HG03342 (cell line): ENCODE measurements at regions not wholly inside any gene's neighbourhood (a gene's known extent, or its start where the extent isn't known, plus 50 kb on each side); places are given as distances from the start of the nearest gene placed in this dataset.
"Not testable (repeated sequence)": the region's sequence is repeated elsewhere in the genome, so short reads cannot be mapped to it uniquely, and the experiment has no call there.

Experiments
- ATAC-seq: cut with Tn5 transposase; IDR thresholded peaks from one replicate; pipeline ENCODE4 v1.9.1; 2021; ENCODE audit warnings: mild to moderate bottlenecking, moderate library complexity; ENCODE audit not compliant: unreplicated experiment

- ATAC-seq, result no peak
Observed at GRCh38 chr6:141790921-141791320, 341.8 kb upstream of the GJE1 start.

GRCh38 chr6:141788096-141788495, 344.6 kb upstream of the GJE1 start:
- no peak for ATAC-seq

DNA sequence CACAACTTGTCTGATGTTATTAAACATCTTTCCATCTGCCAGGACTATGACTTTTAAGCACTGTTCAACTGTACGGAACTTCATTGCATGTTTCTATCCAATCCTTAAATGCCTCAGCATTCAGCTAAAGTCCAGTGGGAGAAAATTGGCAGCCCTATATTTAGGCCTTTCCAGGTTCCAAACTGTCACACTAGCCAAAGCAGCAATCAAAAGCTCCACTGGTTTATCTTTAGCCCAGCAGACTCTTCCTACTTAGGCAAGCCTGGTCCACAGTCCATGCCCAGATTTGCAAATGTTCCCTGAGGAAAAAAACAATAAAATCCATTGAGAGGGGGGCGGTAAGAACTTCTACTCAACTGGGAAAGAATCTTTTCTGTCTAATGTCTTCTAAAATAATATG, 349.1 kb upstream of the GJE1 start:
- no peak for ATAC-seq

GRCh38 chr6:141780296-141780695, 352.4 kb upstream of the GJE1 start:
- ATAC-seq, result no peak

GRCh38 chr6:141764388-141764787, 368.3 kb upstream of the GJE1 start:
- ATAC-seq, result no peak

DNA sequence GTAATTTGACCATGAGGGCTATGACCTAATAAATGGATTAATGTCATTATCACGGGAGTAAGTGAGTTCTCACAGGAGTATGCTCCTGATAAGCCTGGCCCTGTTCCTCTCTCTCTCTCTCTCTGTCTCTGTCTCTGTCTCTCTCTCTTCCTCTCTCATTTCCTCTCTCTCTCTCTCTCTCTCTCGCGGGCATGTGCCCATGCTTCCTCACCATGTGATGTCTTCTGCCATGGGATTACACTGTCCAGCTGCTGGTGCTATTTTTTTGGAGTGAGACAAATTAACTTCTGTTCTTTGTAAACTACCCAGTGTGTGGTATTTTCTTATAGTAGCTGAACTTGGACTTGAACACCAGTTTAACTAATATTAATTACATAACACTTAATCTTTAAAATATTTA, 374.3 kb upstream of the GJE1 start:
- no peak for ATAC-seq

DNA sequence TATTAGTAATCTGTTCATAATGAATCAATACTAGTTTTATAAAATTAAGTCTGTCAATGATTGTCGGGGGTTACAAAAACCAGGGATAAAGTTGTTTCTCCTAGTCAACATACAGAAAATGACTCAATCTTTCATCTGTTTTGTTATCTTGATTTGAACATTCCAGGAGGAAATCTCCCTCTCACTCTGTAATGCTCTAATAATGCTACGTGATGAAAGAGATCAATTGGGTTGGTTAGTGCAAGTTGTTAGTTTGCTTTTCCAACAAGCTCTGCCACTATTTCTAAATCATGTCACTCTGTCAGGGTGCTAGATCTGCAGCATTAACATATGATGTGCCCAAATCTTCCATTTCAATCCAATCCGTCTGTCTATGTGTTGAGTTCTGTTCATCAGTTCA, 379.5 kb upstream of the GJE1 start:
- ATAC-seq, result no peak

DNA sequence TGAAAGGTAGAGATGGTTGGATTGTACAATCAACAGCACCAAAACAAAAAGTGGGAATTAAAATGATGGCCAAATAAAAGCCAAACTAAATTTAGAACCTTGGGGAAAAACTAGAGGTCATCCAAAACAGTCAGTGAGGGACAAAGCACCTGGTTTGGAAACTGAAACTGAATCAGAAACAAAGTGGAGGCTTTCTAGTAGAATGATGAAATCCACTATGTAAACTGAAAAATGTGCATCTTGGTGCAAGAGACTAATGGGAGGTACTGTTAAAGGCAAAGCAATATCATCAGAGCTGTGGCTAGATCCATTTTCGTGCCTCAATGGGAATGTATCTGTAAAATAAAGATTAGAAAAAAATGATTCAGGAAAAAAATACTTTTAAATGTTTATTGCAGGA, 380.0 kb upstream of the GJE1 start:
- peak; percentile 67 for ATAC-seq

GRCh38 chr6:141746324-141746723, 386.4 kb upstream of the GJE1 start:
- not testable (repeated sequence) for ATAC-seq

DNA sequence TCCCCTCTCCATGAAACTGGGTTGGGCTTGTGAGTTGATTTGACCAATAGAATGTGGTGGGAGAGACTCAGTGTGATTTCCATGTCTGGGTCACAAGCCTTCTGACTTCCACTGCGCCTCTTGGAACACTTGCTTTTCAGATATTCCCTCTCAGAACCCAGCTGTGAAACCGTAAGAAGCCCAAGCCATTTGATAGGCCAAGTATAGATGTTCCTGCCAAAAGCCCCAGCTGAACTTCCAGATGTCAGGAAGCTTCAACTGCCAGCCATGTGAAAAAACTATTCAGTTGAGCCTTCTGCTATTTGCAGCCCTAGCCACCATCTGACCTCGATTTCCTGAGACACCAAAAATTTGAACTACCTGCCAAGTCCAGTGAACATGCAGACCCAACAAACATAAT, 387.8 kb upstream of the GJE1 start:
- no peak for ATAC-seq

GRCh38 chr6:141744194-141744925, 388.4 kb upstream of the GJE1 start:
- no peak for ATAC-seq

DNA sequence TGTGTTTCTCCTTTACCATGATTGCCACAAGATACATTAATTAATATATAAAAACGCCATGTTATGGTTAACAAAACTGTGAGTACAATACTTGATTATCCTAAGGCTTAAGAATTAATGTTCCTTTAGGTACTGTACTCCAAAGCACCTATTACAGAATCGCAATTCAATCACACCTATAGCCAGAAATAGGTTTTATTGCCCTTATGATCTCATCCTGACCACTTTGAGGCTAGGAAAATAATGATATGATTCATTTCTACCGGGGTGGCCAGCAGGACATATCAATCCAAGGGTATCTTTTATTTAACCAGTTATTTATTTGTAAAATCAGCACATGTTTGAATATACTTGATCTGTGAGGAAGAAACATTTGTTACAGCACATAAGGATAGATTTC, 396.6 kb upstream of the GJE1 start:
- no peak for ATAC-seq

DNA sequence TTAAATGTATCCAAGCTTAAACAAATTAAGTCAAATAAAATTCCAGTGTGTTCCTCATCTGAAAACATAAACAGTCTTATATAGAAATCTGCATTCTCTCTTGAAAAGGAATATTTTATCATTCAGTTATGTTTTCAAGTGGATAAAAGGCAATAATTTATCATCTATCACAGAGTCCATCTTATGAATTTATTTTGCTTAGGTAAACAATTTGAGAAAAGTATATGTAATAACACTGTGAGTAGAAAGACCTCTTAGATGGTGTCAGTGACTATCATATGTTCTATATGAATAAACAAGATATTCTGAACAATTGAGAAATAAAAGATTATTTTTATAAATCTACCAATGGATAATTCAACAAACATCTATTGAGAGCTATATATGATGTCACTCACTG, 397.6 kb upstream of the GJE1 start:
- ATAC-seq, result no peak

- ATAC-seq, result no peak
Observed at GRCh38 chr6:141734071-141734840, 398.5 kb upstream of the GJE1 start.

DNA sequence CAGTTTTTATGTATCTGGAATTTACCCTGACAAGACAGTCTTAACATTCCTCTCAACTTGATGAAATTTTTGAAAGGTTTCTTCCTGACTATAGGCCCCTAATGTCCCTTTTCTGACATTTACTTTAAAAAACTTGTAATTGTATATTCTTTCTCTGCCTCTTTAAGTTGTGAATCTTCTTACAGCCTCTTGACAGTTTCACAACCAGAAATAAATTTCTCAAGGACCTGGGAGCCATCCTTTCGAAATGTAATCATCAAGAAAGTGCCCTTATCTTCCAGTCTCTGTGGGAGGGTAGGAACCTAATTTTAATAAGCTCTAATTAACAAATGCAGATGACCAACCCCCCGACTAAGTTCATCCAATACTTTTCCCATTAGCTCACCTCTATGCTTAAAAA, 403.6 kb upstream of the GJE1 start:
- ATAC-seq, result no peak

- ATAC-seq, result no peak
Observed at GRCh38 chr6:141728330-141728729, 404.4 kb upstream of the GJE1 start.

- ATAC-seq, result no peak
Observed at GRCh38 chr6:141726248-141726647, 406.5 kb upstream of the GJE1 start.

DNA sequence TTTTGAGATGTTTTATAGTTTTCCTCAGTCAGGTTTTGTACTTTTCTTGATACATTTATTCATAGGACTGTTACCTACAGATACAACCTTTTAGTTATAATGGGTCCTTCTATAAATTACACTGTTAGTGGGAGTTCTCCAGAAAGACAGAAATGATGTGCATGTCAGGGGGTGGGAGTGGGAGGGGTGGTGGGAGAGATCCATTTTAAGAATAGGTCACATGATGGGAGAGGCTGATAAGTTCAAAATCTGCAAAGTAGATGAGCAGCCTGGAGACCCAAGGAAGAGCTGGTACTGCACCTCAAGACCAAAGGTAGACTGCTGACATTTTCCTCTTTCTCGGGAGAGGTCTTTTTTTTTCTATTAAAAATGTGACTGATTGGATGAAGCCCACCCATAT, 408.0 kb upstream of the GJE1 start:
- no peak for ATAC-seq

DNA sequence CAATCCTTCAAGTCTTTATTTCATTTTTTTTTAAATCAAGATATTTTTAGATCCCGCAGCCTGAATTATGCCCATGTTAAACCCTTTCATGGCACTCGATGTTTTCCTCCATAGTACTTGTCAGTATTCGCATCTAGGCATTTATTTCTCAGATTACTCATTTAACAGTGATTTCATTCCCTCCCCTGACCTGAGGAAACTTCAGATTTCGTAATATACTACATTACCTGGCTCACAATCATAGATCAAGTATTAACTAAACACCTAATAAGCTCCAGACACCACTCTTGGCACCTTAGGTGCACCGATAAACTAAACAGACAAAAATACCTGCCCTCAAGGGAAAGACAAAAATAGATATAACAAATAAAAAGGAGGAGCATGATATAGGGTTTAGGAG, 413.2 kb upstream of the GJE1 start:
- ATAC-seq, result no peak

DNA sequence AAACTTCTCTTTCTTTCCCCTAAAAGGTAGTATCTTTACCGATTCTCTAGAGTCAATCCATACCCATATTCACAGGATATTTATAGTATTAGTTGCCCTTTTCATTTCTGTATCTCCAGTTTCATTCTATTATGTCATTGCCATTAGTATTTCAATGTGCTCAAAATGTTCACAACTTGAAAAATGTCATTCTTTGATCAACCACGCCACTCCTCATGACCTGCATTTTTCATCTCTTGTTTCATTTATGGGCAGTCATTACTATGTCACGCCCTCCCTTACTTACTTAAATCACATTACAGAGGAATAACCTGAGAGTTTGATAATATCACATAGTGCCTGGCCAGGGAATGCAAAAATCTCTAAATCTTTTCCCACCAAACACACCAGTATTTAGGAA, 427.3 kb upstream of the GJE1 start:
- no peak for ATAC-seq

DNA sequence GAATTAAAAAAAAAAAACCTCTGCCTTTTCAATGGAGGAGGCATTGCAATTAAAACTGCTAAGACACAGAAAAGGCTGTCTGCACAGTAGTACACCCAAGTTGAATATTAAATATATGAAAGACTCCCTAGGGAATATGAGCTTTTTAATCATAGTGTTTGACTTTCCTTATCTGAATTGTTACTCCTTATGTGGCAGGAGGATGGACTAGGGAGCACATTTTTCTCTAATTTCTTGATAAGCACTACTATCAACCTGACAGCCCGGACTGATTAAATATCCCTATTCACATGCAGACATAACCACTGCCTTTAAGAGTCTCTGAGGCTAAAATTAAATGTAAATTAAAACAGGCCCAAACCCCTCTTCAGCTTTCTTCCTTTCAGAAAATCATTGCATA, 428.6 kb upstream of the GJE1 start:
- no peak for ATAC-seq

- ATAC-seq, result no peak
Observed at GRCh38 chr6:141701732-141702131, 431.0 kb upstream of the GJE1 start.

DNA sequence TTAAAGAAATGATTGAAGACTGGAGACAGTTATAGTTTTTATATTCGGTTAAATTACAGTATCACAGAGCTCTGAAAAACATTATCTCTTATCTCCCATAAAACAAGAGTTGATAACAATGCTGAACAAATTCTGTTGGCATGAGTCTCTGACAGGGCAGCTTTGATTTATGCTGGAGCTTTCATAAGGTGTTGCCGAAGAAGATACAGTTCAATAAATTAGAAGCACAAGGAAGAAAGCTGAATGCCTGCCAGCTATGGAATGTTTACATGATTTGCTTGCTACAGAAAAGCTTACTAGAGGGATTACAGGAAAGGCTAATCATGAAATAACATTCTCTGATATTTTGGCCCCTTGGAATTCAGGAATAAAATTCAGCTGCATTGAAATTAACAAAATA, 431.9 kb upstream of the GJE1 start:
- no peak for ATAC-seq
